ENCODE measurements at regions not wholly inside any gene's neighbourhood (a gene's known extent, or its start where the extent isn't known, plus 50 kb on each side); places are given as distances from the start of the nearest gene placed in this dataset.

GRCh38 chr18:68623342-68623741 lies 91.6 kb downstream of the TMX3 start:
- Histone ChIP-seq H3K36me3 (ENCODE audit: low read depth) (no peaks in the 10 kb centered on the region), H3K27me3 (ENCODE audit: insufficient read depth, poor library complexity, severe bottlenecking) (no peaks in the 10 kb centered on the region), H3K4me1 (ENCODE audit: insufficient read depth, poor library complexity, severe bottlenecking) (no peaks in the 10 kb centered on the region), H3K4me3 (ENCODE audit: severe bottlenecking) (no peak overlapping the region), H3K27ac (ENCODE audit: poor library complexity, severe bottlenecking) (no peak overlapping the region), H3K9me3 (ENCODE audit: severe bottlenecking) (no peaks in the 10 kb centered on the region)
- TF ChIP-seq CTCF (IDR thresholded peaks at IDR 0.05; ENCODE audit: poor library complexity, severe bottlenecking), result peak; percentile 92
- peak; percentile 57; the same call in 2 of the 3 replicates for ATAC-seq (ENCODE audit: low read depth)
- no peak for DNase-seq (ENCODE audit: low spot score)

- ATAC-seq (ENCODE audit: low read depth) (no peak), DNase-seq (ENCODE audit: low spot score) (no peak)
- no peak for TF ChIP-seq CTCF (IDR thresholded peaks at IDR 0.05; ENCODE audit: poor library complexity, severe bottlenecking)
- no peaks in the 10 kb centered on the region for H3K36me3 ChIP-seq (ENCODE audit: low read depth)
- no peak overlapping the region for H3K4me3 ChIP-seq (ENCODE audit: severe bottlenecking)
- H3K4me1 ChIP-seq (ENCODE audit: insufficient read depth, poor library complexity, severe bottlenecking), result no peaks in the 10 kb centered on the region
- H3K9me3 ChIP-seq (ENCODE audit: severe bottlenecking), result no peaks in the 10 kb centered on the region
- no peak overlapping the region for H3K27ac ChIP-seq (ENCODE audit: poor library complexity, severe bottlenecking)
- no peaks in the 10 kb centered on the region for H3K27me3 ChIP-seq (ENCODE audit: insufficient read depth, poor library complexity, severe bottlenecking)
Observed at GRCh38 chr18:68611311-68611710, 103.6 kb downstream of the TMX3 start.

GRCh38 chr18:68608851-68609490 lies 105.9 kb downstream of the TMX3 start:
- Histone ChIP-seq H3K4me1 (ENCODE audit: insufficient read depth, poor library complexity, severe bottlenecking) (no peaks in the 10 kb centered on the region), H3K27ac (ENCODE audit: poor library complexity, severe bottlenecking) (no peak overlapping the region), H3K9me3 (ENCODE audit: severe bottlenecking) (no peaks in the 10 kb centered on the region), H3K36me3 (ENCODE audit: low read depth) (no peaks in the 10 kb centered on the region), H3K27me3 (ENCODE audit: insufficient read depth, poor library complexity, severe bottlenecking) (peaks cover 3% of the 10 kb centered on the region), H3K4me3 (ENCODE audit: severe bottlenecking) (no peak overlapping the region)
- no peak for TF ChIP-seq CTCF (IDR thresholded peaks at IDR 0.05; ENCODE audit: poor library complexity, severe bottlenecking)
- no peak for DNase-seq (ENCODE audit: low spot score)
- no peak for ATAC-seq (ENCODE audit: low read depth)

GRCh38 chr18:68607852-68608251 lies 107.1 kb downstream of the TMX3 start:
- DNase-seq (ENCODE audit: low spot score), result no peak
- no peak overlapping the region for H3K4me3 ChIP-seq (ENCODE audit: severe bottlenecking)
- H3K36me3 ChIP-seq (ENCODE audit: low read depth), result no peaks in the 10 kb centered on the region
- TF ChIP-seq CTCF (IDR thresholded peaks at IDR 0.05; ENCODE audit: poor library complexity, severe bottlenecking), result no peak
- H3K4me1 ChIP-seq (ENCODE audit: insufficient read depth, poor library complexity, severe bottlenecking), result no peaks in the 10 kb centered on the region
- ATAC-seq (ENCODE audit: low read depth), result no peak
- H3K9me3 ChIP-seq (ENCODE audit: severe bottlenecking), result no peaks in the 10 kb centered on the region
- peaks cover 3% of the 10 kb centered on the region for H3K27me3 ChIP-seq (ENCODE audit: insufficient read depth, poor library complexity, severe bottlenecking)
- no peak overlapping the region for H3K27ac ChIP-seq (ENCODE audit: poor library complexity, severe bottlenecking)

- DNase-seq (ENCODE audit: low spot score), result no peak
- no peak for ATAC-seq (ENCODE audit: low read depth)
- Histone ChIP-seq H3K4me1 (ENCODE audit: insufficient read depth, poor library complexity, severe bottlenecking) (no peaks in the 10 kb centered on the region), H3K27ac (ENCODE audit: poor library complexity, severe bottlenecking) (no peak overlapping the region), H3K9me3 (ENCODE audit: severe bottlenecking) (no peaks in the 10 kb centered on the region), H3K36me3 (ENCODE audit: low read depth) (no peaks in the 10 kb centered on the region), H3K4me3 (ENCODE audit: severe bottlenecking) (no peak overlapping the region), H3K27me3 (ENCODE audit: insufficient read depth, poor library complexity, severe bottlenecking) (peaks cover 3% of the 10 kb centered on the region)
- no peak for TF ChIP-seq CTCF (IDR thresholded peaks at IDR 0.05; ENCODE audit: poor library complexity, severe bottlenecking)
Observed at GRCh38 chr18:68604256-68604655, 110.7 kb downstream of the TMX3 start.

All from RWPE2 (cell line).